ENCODE measurements at regions not wholly inside any gene's neighbourhood (a gene's known extent, or its start where the extent isn't known, plus 50 kb on each side); places are given as distances from the start of the nearest gene placed in this dataset.

DNA sequence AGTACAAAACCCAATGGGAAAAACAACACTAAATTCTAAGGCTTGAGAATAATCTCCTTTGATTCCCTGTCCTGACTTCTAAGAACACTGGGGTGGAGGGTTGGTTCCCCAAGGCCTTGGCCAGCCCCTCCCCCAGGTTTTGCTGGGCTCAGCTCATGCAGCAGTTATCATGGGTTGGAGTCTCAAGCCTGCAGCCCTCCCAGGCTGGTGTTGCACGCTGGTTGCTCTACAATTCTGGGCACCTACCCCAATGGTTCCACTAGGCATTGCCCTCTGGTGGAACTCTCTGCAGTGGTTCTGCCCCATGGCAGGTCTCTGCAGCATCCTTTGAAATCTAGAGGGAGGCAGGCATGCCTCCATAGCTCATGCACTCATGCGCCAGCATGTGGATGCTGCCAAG, 184.4 kb upstream of the PALMD start (continued):
- TF ChIP-seq, protein P1, sequence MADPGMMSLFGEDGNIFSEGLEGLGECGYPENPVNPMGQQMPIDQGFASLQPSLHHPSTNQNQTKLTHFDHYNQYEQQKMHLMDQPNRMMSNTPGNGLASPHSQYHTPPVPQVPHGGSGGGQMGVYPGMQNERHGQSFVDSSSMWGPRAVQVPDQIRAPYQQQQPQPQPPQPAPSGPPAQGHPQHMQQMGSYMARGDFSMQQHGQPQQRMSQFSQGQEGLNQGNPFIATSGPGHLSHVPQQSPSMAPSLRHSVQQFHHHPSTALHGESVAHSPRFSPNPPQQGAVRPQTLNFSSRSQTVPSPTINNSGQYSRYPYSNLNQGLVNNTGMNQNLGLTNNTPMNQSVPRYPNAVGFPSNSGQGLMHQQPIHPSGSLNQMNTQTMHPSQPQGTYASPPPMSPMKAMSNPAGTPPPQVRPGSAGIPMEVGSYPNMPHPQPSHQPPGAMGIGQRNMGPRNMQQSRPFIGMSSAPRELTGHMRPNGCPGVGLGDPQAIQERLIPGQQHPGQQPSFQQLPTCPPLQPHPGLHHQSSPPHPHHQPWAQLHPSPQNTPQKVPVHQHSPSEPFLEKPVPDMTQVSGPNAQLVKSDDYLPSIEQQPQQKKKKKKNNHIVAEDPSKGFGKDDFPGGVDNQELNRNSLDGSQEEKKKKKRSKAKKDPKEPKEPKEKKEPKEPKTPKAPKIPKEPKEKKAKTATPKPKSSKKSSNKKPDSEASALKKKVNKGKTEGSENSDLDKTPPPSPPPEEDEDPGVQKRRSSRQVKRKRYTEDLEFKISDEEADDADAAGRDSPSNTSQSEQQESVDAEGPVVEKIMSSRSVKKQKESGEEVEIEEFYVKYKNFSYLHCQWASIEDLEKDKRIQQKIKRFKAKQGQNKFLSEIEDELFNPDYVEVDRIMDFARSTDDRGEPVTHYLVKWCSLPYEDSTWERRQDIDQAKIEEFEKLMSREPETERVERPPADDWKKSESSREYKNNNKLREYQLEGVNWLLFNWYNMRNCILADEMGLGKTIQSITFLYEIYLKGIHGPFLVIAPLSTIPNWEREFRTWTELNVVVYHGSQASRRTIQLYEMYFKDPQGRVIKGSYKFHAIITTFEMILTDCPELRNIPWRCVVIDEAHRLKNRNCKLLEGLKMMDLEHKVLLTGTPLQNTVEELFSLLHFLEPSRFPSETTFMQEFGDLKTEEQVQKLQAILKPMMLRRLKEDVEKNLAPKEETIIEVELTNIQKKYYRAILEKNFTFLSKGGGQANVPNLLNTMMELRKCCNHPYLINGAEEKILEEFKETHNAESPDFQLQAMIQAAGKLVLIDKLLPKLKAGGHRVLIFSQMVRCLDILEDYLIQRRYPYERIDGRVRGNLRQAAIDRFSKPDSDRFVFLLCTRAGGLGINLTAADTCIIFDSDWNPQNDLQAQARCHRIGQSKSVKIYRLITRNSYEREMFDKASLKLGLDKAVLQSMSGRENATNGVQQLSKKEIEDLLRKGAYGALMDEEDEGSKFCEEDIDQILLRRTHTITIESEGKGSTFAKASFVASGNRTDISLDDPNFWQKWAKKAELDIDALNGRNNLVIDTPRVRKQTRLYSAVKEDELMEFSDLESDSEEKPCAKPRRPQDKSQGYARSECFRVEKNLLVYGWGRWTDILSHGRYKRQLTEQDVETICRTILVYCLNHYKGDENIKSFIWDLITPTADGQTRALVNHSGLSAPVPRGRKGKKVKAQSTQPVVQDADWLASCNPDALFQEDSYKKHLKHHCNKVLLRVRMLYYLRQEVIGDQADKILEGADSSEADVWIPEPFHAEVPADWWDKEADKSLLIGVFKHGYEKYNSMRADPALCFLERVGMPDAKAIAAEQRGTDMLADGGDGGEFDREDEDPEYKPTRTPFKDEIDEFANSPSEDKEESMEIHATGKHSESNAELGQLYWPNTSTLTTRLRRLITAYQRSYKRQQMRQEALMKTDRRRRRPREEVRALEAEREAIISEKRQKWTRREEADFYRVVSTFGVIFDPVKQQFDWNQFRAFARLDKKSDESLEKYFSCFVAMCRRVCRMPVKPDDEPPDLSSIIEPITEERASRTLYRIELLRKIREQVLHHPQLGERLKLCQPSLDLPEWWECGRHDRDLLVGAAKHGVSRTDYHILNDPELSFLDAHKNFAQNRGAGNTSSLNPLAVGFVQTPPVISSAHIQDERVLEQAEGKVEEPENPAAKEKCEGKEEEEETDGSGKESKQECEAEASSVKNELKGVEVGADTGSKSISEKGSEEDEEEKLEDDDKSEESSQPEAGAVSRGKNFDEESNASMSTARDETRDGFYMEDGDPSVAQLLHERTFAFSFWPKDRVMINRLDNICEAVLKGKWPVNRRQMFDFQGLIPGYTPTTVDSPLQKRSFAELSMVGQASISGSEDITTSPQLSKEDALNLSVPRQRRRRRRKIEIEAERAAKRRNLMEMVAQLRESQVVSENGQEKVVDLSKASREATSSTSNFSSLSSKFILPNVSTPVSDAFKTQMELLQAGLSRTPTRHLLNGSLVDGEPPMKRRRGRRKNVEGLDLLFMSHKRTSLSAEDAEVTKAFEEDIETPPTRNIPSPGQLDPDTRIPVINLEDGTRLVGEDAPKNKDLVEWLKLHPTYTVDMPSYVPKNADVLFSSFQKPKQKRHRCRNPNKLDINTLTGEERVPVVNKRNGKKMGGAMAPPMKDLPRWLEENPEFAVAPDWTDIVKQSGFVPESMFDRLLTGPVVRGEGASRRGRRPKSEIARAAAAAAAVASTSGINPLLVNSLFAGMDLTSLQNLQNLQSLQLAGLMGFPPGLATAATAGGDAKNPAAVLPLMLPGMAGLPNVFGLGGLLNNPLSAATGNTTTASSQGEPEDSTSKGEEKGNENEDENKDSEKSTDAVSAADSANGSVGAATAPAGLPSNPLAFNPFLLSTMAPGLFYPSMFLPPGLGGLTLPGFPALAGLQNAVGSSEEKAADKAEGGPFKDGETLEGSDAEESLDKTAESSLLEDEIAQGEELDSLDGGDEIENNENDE (IDR thresholded peaks at IDR 0.05; ENCODE audit: insufficient replicate concordance, low read length): no peak
- TF ChIP-seq NANOG (IDR thresholded peaks at IDR 0.05; ENCODE audit: insufficient read depth, low read depth, low read length, poor library complexity, severe bottlenecking) (no peak), POLR2A (IDR thresholded peaks at IDR 0.05; ENCODE audit: control extremely low read depth in 1 of 2, low read depth in 2 of 2, low read length in 2 of 2) (no peak), TBP (IDR thresholded peaks at IDR 0.05; ENCODE audit: low read depth, low read length) (no peak), RFX5 (IDR thresholded peaks at IDR 0.05; ENCODE audit: borderline replicate concordance, low read depth, low read length) (no peak), POU5F1 (IDR thresholded peaks at IDR 0.05; ENCODE audit: low read depth, low read length) (no peak), SIRT6 (IDR thresholded peaks at IDR 0.05; ENCODE audit: low read length) (no peak), SIX5 (IDR thresholded peaks at IDR 0.05; ENCODE audit: low read depth, low read length) (no peak), RAD21 (IDR thresholded peaks at IDR 0.05 in 1 of 2, conservative IDR thresholded peaks at IDR 0.05 in 1 of 2; ENCODE audit: low read depth in 2 of 2, low read length in 2 of 2) (no peak)
- TF ChIP-seq, protein P2, sequence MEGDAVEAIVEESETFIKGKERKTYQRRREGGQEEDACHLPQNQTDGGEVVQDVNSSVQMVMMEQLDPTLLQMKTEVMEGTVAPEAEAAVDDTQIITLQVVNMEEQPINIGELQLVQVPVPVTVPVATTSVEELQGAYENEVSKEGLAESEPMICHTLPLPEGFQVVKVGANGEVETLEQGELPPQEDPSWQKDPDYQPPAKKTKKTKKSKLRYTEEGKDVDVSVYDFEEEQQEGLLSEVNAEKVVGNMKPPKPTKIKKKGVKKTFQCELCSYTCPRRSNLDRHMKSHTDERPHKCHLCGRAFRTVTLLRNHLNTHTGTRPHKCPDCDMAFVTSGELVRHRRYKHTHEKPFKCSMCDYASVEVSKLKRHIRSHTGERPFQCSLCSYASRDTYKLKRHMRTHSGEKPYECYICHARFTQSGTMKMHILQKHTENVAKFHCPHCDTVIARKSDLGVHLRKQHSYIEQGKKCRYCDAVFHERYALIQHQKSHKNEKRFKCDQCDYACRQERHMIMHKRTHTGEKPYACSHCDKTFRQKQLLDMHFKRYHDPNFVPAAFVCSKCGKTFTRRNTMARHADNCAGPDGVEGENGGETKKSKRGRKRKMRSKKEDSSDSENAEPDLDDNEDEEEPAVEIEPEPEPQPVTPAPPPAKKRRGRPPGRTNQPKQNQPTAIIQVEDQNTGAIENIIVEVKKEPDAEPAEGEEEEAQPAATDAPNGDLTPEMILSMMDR (IDR thresholded peaks at IDR 0.05; ENCODE audit: control extremely low read depth in 1 of 3, insufficient read depth in 1 of 3, low read depth in 1 of 3, low read length in 3 of 3): no peak
